ENCODE measurements at regions not wholly inside any gene's neighbourhood (a gene's known extent, or its start where the extent isn't known, plus 50 kb on each side); places are given as distances from the start of the nearest gene placed in this dataset.

DNA sequence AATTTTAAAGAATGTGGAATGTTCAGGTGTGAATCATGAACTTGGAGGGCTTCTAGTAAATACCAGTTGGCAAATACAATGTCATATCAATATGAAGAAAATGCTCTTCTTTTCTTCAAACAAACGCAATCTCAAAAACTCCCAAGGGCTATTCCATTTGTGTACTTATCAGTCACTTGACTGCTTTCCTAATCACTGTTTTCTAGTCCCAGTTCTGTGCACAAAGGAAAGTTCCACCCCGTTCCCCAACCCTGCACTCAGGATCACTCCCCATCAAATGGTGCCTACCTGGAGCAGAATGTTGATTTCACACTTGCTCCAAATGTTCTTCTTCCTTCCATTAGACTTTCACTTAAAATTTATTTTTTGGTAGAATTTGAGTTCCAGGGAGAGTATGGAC lies 92.6 kb upstream of the RFC3 start:
- TF ChIP-seq, protein P1, sequence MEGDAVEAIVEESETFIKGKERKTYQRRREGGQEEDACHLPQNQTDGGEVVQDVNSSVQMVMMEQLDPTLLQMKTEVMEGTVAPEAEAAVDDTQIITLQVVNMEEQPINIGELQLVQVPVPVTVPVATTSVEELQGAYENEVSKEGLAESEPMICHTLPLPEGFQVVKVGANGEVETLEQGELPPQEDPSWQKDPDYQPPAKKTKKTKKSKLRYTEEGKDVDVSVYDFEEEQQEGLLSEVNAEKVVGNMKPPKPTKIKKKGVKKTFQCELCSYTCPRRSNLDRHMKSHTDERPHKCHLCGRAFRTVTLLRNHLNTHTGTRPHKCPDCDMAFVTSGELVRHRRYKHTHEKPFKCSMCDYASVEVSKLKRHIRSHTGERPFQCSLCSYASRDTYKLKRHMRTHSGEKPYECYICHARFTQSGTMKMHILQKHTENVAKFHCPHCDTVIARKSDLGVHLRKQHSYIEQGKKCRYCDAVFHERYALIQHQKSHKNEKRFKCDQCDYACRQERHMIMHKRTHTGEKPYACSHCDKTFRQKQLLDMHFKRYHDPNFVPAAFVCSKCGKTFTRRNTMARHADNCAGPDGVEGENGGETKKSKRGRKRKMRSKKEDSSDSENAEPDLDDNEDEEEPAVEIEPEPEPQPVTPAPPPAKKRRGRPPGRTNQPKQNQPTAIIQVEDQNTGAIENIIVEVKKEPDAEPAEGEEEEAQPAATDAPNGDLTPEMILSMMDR (IDR thresholded peaks at IDR 0.05; ENCODE audit: insufficient read depth, low read depth, low read length), result no peak
- no peak for TF ChIP-seq EZH2 (IDR thresholded peaks at IDR 0.05; ENCODE audit: insufficient read depth, low read length)
